Activated CD4-positive, CD25-positive, alpha-beta regulatory T cell treated with anti-CD3 and anti-CD28 coated beads, Interleukin-2, amount 50 U/mL, for 24 hours (primary cell): ENCODE measurements at regions not wholly inside any gene's neighbourhood (a gene's known extent, or its start where the extent isn't known, plus 50 kb on each side); places are given as distances from the start of the nearest gene placed in this dataset.
"Not testable (repeated sequence)": the region's sequence is repeated elsewhere in the genome, so short reads cannot be mapped to it uniquely, and the experiment has no call there.

ENCODE experiments used
- ATAC-seq, 2 donors: fragments of 150-1000 bp; cut with Tn5 transposase; one replicate each; pipeline ENCODE4 v1.10.0; 2021; ENCODE audit warnings: mild to moderate bottlenecking in 1 of 2, moderate library complexity in 1 of 2

- ATAC-seq = peak; percentile 70 to 74
Measured at GRCh38 chr9:79477955-79478771, 93.6 kb upstream of the TLE4 start.

GRCh38 chr9:79480639-79481038, 91.1 kb upstream of the TLE4 start:
- no peak for ATAC-seq

- no peak for ATAC-seq
Measured at GRCh38 chr9:79481846-79482477, 89.8 kb upstream of the TLE4 start.

- no peak for ATAC-seq
Measured at GRCh38 chr9:79485258-79485657, 86.5 kb upstream of the TLE4 start.

- ATAC-seq = no peak
Measured at GRCh38 chr9:79489261-79490000, 82.3 kb upstream of the TLE4 start.

- ATAC-seq = no peak
Measured at GRCh38 chr9:79490657-79491248, 81.0 kb upstream of the TLE4 start.

- ATAC-seq = no peak
Measured at GRCh38 chr9:79492092-79493009, 79.4 kb upstream of the TLE4 start.

GRCh38 chr9:79500196-79500864, 71.4 kb upstream of the TLE4 start:
- not testable (repeated sequence) for ATAC-seq

- ATAC-seq = no peak
Measured at GRCh38 chr9:79501546-79501945, 70.2 kb upstream of the TLE4 start.

GRCh38 chr9:79507801-79508200, 64.0 kb upstream of the TLE4 start:
- no peak for ATAC-seq

GRCh38 chr9:79512251-79512650, 59.5 kb upstream of the TLE4 start:
- no peak for ATAC-seq
